ENCODE measurements at regions not wholly inside any gene's neighbourhood (a gene's known extent, or its start where the extent isn't known, plus 50 kb on each side); places are given as distances from the start of the nearest gene placed in this dataset.

DNA sequence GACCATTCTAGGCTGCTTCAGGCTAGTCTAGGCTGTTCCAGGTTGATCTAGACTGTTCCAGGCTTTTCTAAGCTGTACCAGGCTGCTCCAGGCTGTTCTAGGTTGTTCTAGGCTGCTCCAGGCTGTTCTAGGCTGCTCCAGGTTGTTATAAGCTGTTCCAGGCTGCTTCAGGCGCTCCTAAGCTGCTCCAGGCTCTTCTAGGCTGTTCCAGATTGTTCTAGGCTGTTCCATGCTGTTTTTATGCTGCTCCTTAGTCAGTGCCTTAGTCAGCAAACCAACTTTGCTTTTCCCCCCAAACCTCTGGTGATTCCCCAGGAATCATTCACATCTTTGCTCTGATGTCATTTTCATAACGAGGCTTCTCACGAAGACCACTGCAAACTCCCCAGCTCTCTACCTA is 171.4 kb upstream of the GALNT2 start:
- no peak for TF ChIP-seq CTCF (IDR thresholded peaks at IDR 0.05; ENCODE audit: low read depth, low read length)
- TF ChIP-seq POLR2A (IDR thresholded peaks at IDR 0.05; ENCODE audit: extremely low read depth, insufficient read length) = no peak
- TF ChIP-seq MYC (IDR thresholded peaks at IDR 0.05; ENCODE audit: low read depth, low read length) = no peak
- TF ChIP-seq, protein P1, sequence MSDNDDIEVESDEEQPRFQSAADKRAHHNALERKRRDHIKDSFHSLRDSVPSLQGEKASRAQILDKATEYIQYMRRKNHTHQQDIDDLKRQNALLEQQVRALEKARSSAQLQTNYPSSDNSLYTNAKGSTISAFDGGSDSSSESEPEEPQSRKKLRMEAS (IDR thresholded peaks at IDR 0.05; ENCODE audit: low read depth, low read length) = no peak

Data from NB4 (cell line).